SK-N-SH (cell line): ENCODE measurements at regions not wholly inside any gene's neighbourhood (a gene's known extent, or its start where the extent isn't known, plus 50 kb on each side); places are given as distances from the start of the nearest gene placed in this dataset.

Experiments used
- CTCF ChIA-PET: fragments of 300-600, 350-600 bp; formaldehyde crosslinking; extraction: SDS; loops from one replicate; lab custom pipeline; 2021; lab: Yijun Ruan, JAX
- POLR2A ChIA-PET: fragments of 350-600 bp; sonication (Branson Sonifier 250); formaldehyde crosslinking; extraction: SDS; loops from one replicate; lab custom pipeline; 2020; ENCODE audit warnings: antibody characterized with exemption, inconsistent platforms; lab: Yijun Ruan, JAX
- DNase-seq: peaks from one replicate; pipeline ENCODE4 v3.0.0; 2012
- H2AFZ ChIP-seq: fragments of 200-600 bp; sonication (generic); 2 replicates; pipeline ENCODE4 v1.8.1; 2016; ENCODE audit warnings: antibody characterized with exemption, mild to moderate bottlenecking, low read depth
- H3F3A ChIP-seq: fragments of 200-600 bp; sonication (generic); replicated peaks from 2 replicates; pipeline ENCODE3; 2016; ENCODE audit warnings: antibody characterized with exemption, mild to moderate bottlenecking; ENCODE audit not compliant: insufficient read depth
- H3K27ac ChIP-seq, 2 experiments: fragments of 200-500 bp in 1 of 2; fragments of 200-600 bp in 1 of 2; sonication (Bioruptor generic) in 1 of 2; sonication (generic), shearing (Covaris generic) in 1 of 2; 2 replicates each; pipeline versions ENCODE4 v1.5.1 to v1.6.1; 2014 to 2016; ENCODE audit warnings: low read depth in 2 of 2, inconsistent platforms in 1 of 2, low read length in 1 of 2, mild to moderate bottlenecking in 1 of 2, mixed read lengths in 1 of 2
- H3K27me3 ChIP-seq: fragments of 200-600 bp; sonication (generic), shearing (Covaris generic); 2 replicates; pipeline ENCODE4 v1.6.1; 2016; ENCODE audit warnings: mixed run types; ENCODE audit not compliant: insufficient read depth
- H3K36me3 ChIP-seq, 2 experiments: fragments of 200-500 bp in 1 of 2; fragments of 200-600 bp in 1 of 2; sonication (Bioruptor generic) in 1 of 2; sonication (generic) in 1 of 2; replicated peaks in 1 of 2; 2 replicates each; pipeline versions ENCODE3 to v1.5.1; 2014 to 2016; ENCODE audit warnings: low read length in 1 of 2, mild to moderate bottlenecking in 1 of 2; ENCODE audit not compliant: insufficient read depth in 2 of 2, control insufficient read depth in 1 of 2
- H3K4me1 ChIP-seq, 2 experiments: fragments of 200-500 bp in 1 of 2; fragments of 200-600 bp in 1 of 2; sonication (Bioruptor generic) in 1 of 2; sonication (generic), shearing (Covaris generic) in 1 of 2; 2 replicates each; pipeline versions ENCODE4 v1.5.1 to v1.6.1; 2014 to 2016; ENCODE audit warnings: low read depth in 1 of 2, low read length in 1 of 2, mixed run types in 1 of 2; ENCODE audit not compliant: insufficient read depth in 2 of 2, control insufficient read depth in 1 of 2
- H3K4me2 ChIP-seq: fragments of 200-600 bp; sonication (generic), shearing (Covaris generic); 2 replicates; pipeline ENCODE4 v1.6.1; 2017; ENCODE audit warnings: mixed run types
- H3K4me3 ChIP-seq, 2 experiments: fragments of 200-500 bp in 1 of 2; fragments of 200-600 bp in 1 of 2; sonication (Bioruptor generic) in 1 of 2; sonication (generic), shearing (Covaris generic) in 1 of 2; 2 replicates each; pipeline versions ENCODE4 v1.5.1 to v1.8.1; 2014 to 2016; ENCODE audit warnings: low read depth in 2 of 2, inconsistent platforms in 1 of 2, low read length in 1 of 2, mild to moderate bottlenecking in 1 of 2, mixed read lengths in 1 of 2, moderate library complexity in 1 of 2
- H3K79me2 ChIP-seq: fragments of 200-600 bp; sonication (generic); 2 replicates; pipeline ENCODE4 v1.8.1; 2017; ENCODE audit warnings: mild to moderate bottlenecking; ENCODE audit not compliant: insufficient read depth
- H3K9ac ChIP-seq: fragments of 200-600 bp; sonication (generic); 2 replicates; pipeline ENCODE4 v1.6.1; 2017; ENCODE audit warnings: mixed run types
- H3K9me2 ChIP-seq: fragments of 200-600 bp; sonication (generic); 2 replicates; pipeline ENCODE4 v1.6.1; 2017; ENCODE audit warnings: mixed run types
- H3K9me3 ChIP-seq: fragments of 200-600 bp; sonication (generic); 2 replicates; pipeline ENCODE4 v1.6.1; 2017; ENCODE audit warnings: mixed run types, mild to moderate bottlenecking, moderate library complexity
- H4K20me1 ChIP-seq: fragments of 200-600 bp; sonication (generic); 2 replicates; pipeline ENCODE4 v1.6.1; 2017; ENCODE audit warnings: mild to moderate bottlenecking, mixed run types; ENCODE audit not compliant: insufficient read depth
- CHD2 ChIP-seq: fragments of 150-350 bp; IDR thresholded peaks from 2 replicates; pipeline ENCODE4 v1.6.1; 2018; ENCODE audit warnings: low read length; ENCODE audit not compliant: partially characterized antibody
- EP300 ChIP-seq, 2 experiments: IDR thresholded peaks; 2 replicates each; pipeline versions ENCODE4 v1.4.0 to v1.6.1; 2012; ENCODE audit warnings: borderline replicate concordance in 1 of 2, low read depth in 1 of 2, low read length in 1 of 2
- FOSL2 ChIP-seq: IDR thresholded peaks from 2 replicates; pipeline ENCODE4 v1.4.0; 2012; ENCODE audit warnings: low read depth, mild to moderate bottlenecking, moderate library complexity, borderline replicate concordance
- GATA2 ChIP-seq: sonication (generic); formaldehyde crosslinking; IDR thresholded peaks from 2 replicates; pipeline ENCODE4 v1.5.0; 2020; ENCODE audit warnings: mild to moderate bottlenecking, missing genetic modification reagents
- JUND ChIP-seq: IDR thresholded peaks from 2 replicates; pipeline ENCODE4 v1.4.0; 2012
- MEF2A ChIP-seq: IDR thresholded peaks from 2 replicates; pipeline ENCODE4 v1.4.0; 2012; ENCODE audit warnings: low read depth, borderline replicate concordance
- NFIC ChIP-seq: IDR thresholded peaks from 2 replicates; pipeline ENCODE4 v1.4.0; 2012; ENCODE audit warnings: borderline replicate concordance
- POLR2AphosphoS5 ChIP-seq: IDR thresholded peaks from 2 replicates; pipeline ENCODE4 v1.6.1; 2012; ENCODE audit warnings: low read depth, low read length
- RXRA ChIP-seq: IDR thresholded peaks from 2 replicates; pipeline ENCODE4 v1.4.0; 2012; ENCODE audit warnings: low read depth, mild to moderate bottlenecking, borderline replicate concordance
- SIN3A ChIP-seq: IDR thresholded peaks from 2 replicates; pipeline ENCODE4 v1.6.1; 2012; ENCODE audit warnings: low read depth, mild to moderate bottlenecking, low read length, moderate library complexity, borderline replicate concordance
- SMC3 ChIP-seq: IDR thresholded peaks from 2 replicates; pipeline ENCODE4 v1.6.1; 2012; ENCODE audit warnings: low read depth, low read length, improper control_type of control experiment
- YY1 ChIP-seq: IDR thresholded peaks from 2 replicates; pipeline ENCODE4 v1.4.0; 2012; ENCODE audit warnings: low read depth, mild to moderate bottlenecking
- WGBS: methylation state at CpG from one replicate; pipeline ENCODE4 v1.1.6; 2017; ENCODE audit warnings: low lambda C conversion rate; 5-methylcytosine and 5-hydroxymethylcytosine counted together
- TF ChIP-seq, protein P1 (sequence below): fragments of 150-350 bp; IDR thresholded peaks from 2 replicates; pipeline ENCODE4 v1.6.1; 2016; ENCODE audit warnings: mild to moderate bottlenecking, low read depth, low read length
- TF ChIP-seq, protein P2 (sequence below): IDR thresholded peaks from 2 replicates; pipeline ENCODE4 v1.4.0; 2012; ENCODE audit warnings: low read depth, borderline replicate concordance
- TF ChIP-seq, protein P3 (sequence below): IDR thresholded peaks from 2 replicates; pipeline ENCODE4 v1.4.0; 2012; ENCODE audit warnings: low read depth, borderline replicate concordance
- TF ChIP-seq, protein P4 (sequence below): IDR thresholded peaks from 2 replicates; pipeline ENCODE4 v1.4.0; 2012; ENCODE audit warnings: low read depth
- TF ChIP-seq, protein P5 (sequence below): fragments of 150-350 bp; IDR thresholded peaks from 2 replicates; pipeline ENCODE4 v1.6.1; 2017; ENCODE audit warnings: antibody characterized with exemption, low read length, low read depth, borderline replicate concordance

DNA sequence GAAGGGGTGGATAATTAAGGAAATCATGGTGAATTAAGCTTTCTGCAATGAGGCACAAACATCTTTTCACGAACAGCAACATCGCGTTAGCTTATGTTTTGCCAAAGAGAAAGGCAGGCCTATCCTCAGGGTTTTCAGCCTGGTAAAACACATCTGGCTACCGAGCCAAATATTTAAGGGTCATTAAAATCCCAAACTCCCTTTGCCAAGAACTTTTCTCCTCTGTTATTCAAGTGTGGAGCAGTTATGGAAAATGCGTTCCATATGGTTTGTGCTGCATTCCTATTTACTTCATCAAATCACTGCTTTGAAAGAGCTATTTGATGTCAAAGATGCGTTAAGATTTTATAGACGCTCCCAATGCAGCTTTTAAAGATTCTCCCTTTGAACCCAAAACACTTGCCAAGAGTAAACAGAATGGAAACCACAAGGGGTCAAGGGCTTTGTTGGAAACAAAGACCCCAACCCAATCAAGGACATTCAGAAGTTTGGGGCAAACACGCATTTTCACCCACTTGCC is 308.3 kb upstream of the CDH5 start:
- WGBS = 79% methylated on average over 8 of the region's 8 CpGs
- H3K4me3 ChIP-seq = no peak overlapping the region
- H3K79me2 ChIP-seq = no peaks in the 10 kb centered on the region
- H3K9me3 ChIP-seq = no peaks in the 10 kb centered on the region
- no peaks in the 10 kb centered on the region for H4K20me1 ChIP-seq
- no peak overlapping the region for H3K4me2 ChIP-seq
- no peaks in the 10 kb centered on the region for H3K9me2 ChIP-seq
- H3F3A ChIP-seq = no peaks in the 10 kb centered on the region
- TF ChIP-seq, protein P1, sequence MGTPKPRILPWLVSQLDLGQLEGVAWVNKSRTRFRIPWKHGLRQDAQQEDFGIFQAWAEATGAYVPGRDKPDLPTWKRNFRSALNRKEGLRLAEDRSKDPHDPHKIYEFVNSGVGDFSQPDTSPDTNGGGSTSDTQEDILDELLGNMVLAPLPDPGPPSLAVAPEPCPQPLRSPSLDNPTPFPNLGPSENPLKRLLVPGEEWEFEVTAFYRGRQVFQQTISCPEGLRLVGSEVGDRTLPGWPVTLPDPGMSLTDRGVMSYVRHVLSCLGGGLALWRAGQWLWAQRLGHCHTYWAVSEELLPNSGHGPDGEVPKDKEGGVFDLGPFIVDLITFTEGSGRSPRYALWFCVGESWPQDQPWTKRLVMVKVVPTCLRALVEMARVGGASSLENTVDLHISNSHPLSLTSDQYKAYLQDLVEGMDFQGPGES = no peak
- TF ChIP-seq MEF2A (no peak), FOSL2 (no peak)
- TF ChIP-seq, protein P2, sequence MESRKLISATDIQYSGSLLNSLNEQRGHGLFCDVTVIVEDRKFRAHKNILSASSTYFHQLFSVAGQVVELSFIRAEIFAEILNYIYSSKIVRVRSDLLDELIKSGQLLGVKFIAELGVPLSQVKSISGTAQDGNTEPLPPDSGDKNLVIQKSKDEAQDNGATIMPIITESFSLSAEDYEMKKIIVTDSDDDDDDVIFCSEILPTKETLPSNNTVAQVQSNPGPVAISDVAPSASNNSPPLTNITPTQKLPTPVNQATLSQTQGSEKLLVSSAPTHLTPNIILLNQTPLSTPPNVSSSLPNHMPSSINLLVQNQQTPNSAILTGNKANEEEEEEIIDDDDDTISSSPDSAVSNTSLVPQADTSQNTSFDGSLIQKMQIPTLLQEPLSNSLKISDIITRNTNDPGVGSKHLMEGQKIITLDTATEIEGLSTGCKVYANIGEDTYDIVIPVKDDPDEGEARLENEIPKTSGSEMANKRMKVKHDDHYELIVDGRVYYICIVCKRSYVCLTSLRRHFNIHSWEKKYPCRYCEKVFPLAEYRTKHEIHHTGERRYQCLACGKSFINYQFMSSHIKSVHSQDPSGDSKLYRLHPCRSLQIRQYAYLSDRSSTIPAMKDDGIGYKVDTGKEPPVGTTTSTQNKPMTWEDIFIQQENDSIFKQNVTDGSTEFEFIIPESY = no peak
- TF ChIP-seq, protein P3, sequence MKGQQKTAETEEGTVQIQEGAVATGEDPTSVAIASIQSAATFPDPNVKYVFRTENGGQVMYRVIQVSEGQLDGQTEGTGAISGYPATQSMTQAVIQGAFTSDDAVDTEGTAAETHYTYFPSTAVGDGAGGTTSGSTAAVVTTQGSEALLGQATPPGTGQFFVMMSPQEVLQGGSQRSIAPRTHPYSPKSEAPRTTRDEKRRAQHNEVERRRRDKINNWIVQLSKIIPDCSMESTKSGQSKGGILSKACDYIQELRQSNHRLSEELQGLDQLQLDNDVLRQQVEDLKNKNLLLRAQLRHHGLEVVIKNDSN = no peak
- H3K9ac ChIP-seq = no peak overlapping the region
- H2AFZ ChIP-seq = no peak overlapping the region
- no peaks in the 10 kb centered on the region for H3K27me3 ChIP-seq
- DNase-seq = no peak
- no peaks in the 10 kb centered on the region; a peak in 1 of 4 replicates for H3K4me1 ChIP-seq
- H3K27ac ChIP-seq = no peak overlapping the region
- ChIA-PET POLR2A (no interaction called here), CTCF (interaction anchor here (1.0 to 1.4 kb wide), 3 partner anchors 9 to 32 kb away, joined by 3 to 4 read pairs (median 3); no protein-coding TSS in a partner anchor)
- H3K36me3 ChIP-seq = no peaks in the 10 kb centered on the region

DNA sequence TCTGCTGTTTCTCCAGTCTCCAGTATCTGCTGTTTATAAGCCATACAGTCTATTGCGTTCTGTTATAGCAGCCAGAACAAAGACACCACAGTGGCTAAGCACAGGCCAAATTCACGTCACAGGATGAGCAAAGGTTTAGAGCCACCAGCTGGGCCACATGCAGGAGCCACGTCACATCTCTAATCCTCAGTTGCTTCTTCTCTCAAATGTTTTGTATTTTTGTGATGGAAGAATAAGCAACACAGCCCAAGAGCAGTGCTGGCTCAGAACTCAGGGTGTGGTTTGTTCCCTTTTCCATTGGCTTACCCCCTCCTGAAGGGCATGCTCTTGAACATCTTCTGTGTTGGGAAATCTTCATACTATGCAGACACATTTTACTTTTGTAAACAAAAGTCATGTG is 309.4 kb upstream of the CDH5 start:
- Histone ChIP-seq H2AFZ (no peak overlapping the region), H3K4me1 (no peaks in the 10 kb centered on the region; a peak in 1 of 4 replicates), H3K4me2 (no peak overlapping the region), H3F3A (no peaks in the 10 kb centered on the region), H3K27me3 (no peaks in the 10 kb centered on the region), H4K20me1 (no peaks in the 10 kb centered on the region), H3K9me2 (no peaks in the 10 kb centered on the region), H3K9ac (no peak overlapping the region), H3K9me3 (no peaks in the 10 kb centered on the region), H3K4me3 (no peak overlapping the region), H3K27ac (no peak overlapping the region), H3K79me2 (no peaks in the 10 kb centered on the region), H3K36me3 (no peaks in the 10 kb centered on the region)
- POLR2A ChIA-PET = no interaction called here
- TF ChIP-seq, protein P4, sequence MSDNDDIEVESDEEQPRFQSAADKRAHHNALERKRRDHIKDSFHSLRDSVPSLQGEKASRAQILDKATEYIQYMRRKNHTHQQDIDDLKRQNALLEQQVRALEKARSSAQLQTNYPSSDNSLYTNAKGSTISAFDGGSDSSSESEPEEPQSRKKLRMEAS = no peak
- TF ChIP-seq GATA2 (CRISPR knock-in tag) = no peak
- no peak for TF ChIP-seq YY1
- TF ChIP-seq, protein P5, sequence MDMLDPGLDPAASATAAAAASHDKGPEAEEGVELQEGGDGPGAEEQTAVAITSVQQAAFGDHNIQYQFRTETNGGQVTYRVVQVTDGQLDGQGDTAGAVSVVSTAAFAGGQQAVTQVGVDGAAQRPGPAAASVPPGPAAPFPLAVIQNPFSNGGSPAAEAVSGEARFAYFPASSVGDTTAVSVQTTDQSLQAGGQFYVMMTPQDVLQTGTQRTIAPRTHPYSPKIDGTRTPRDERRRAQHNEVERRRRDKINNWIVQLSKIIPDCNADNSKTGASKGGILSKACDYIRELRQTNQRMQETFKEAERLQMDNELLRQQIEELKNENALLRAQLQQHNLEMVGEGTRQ = no peak
- no peak for TF ChIP-seq RXRA
- TF ChIP-seq JUND = no peak
- no peak for TF ChIP-seq POLR2AphosphoS5
- no peak for TF ChIP-seq EP300 (IDR thresholded peaks at IDR 0.05; ENCODE audit: borderline replicate concordance in 1 of 2, low read depth in 1 of 2, low read length in 1 of 2)
- TF ChIP-seq, protein P1 = no peak
- no peak for TF ChIP-seq CHD2
- no peak for TF ChIP-seq SIN3A
- no peak for TF ChIP-seq MEF2A
- no peak for TF ChIP-seq SMC3
- TF ChIP-seq NFIC = no peak
- CTCF ChIA-PET = no interaction called here
- WGBS = 72% methylated on average over 3 of the region's 3 CpGs
- no peak for DNase-seq
